HG03159 (cell line): ENCODE measurements at regions not wholly inside any gene's neighbourhood (a gene's known extent, or its start where the extent isn't known, plus 50 kb on each side); places are given as distances from the start of the nearest gene placed in this dataset.

ENCODE experiments used
- ATAC-seq: cut with Tn5 transposase; IDR thresholded peaks from one replicate; pipeline ENCODE4 v1.9.1; 2021; ENCODE audit warnings: mild to moderate bottlenecking, moderate library complexity; ENCODE audit not compliant: unreplicated experiment

GRCh38 chr1:98002288-98002687 lies 81.5 kb upstream of the DPYD start:
- no peak for ATAC-seq

DNA sequence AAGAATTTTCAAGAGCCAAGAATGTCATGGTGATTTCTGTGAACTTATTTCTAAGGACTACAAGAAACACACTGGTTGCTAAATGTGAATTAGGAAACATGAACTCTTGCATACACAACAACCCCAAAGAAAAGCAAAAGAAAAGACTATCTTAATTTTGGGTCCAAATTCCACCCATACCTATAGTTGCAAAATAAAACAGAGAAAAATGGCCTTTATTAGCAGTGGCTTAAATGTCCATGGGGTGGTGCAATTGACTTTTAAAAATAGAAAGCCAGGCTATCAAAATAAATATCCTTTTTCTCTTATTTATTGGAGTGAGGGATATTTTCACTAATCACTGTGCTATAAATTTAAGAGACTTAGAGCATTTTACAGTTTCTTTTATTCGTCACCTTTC lies 80.9 kb upstream of the DPYD start:
- ATAC-seq, result no peak

- ATAC-seq, result no peak
Measured at GRCh38 chr1:97999320-97999719, 78.5 kb upstream of the DPYD start.

DNA sequence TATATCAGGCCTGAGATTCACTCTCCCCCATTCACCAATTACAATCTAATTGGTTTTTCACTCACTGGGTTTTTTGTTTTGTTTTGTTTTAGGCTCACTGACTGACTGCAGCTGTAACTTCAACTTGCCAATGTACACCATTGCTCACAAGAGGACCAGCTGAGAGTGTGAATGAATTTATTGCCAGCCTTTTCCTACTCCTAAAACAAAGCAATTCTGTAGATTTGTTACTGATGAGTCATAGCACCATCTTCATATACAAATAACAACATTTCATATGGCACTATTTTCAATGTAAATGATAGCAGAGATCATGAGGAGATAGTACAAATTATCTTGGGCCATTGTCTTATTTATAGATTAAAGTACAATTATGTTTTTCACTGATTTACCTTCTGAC lies 76.0 kb upstream of the DPYD start:
- ATAC-seq, result no peak

- no peak for ATAC-seq
Measured at GRCh38 chr1:97989094-97989680, 68.4 kb upstream of the DPYD start.

GRCh38 chr1:97986041-97987005 lies 65.5 kb upstream of the DPYD start:
- ATAC-seq, result no peak

GRCh38 chr1:97983126-97983525 lies 62.3 kb upstream of the DPYD start:
- no peak for ATAC-seq

- ATAC-seq, result no peak
Measured at GRCh38 chr1:97980530-97980929, 59.7 kb upstream of the DPYD start.

DNA sequence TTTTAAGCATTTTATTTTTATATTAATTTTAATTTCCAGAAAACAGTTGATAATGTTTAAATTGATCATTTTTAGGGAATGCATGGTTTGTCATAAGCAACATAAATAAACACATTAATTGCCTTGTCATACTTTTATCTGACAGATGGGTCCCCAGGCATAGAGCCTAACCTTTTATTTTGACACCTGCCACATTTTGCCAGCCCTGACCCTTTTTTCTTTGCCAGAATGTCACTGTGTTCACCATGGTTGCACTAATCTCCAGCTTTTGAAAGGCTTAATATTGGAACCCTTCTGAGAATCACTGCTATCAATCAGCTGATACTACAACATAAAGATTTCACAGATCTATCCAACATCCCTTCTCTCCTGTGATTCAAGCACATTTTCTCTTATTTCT lies 56.0 kb upstream of the DPYD start:
- ATAC-seq, result no peak
